OCI-LY7 (cell line): ENCODE measurements at regions not wholly inside any gene's neighbourhood (a gene's known extent, or its start where the extent isn't known, plus 50 kb on each side); places are given as distances from the start of the nearest gene placed in this dataset.

Experiments used
- BruUV-seq: library from RNA; stranded (reverse); fragments of 400-500 nt; replicated peaks from 2 replicates; lab custom pipeline; 2021; lab: Mats Ljungman, UMichigan
- CTCF ChIA-PET: fragments of 300-600 bp; sonication (Branson Sonifier 250); formaldehyde crosslinking; loops from one replicate; lab custom pipeline; 2022; ENCODE audit warnings: antibody characterized with exemption; ENCODE audit not compliant: unreplicated experiment; lab: Charles Lee
- POLR2A ChIA-PET: fragments of 300-600 bp; sonication (Branson Sonifier 250); formaldehyde crosslinking; loops from one replicate; lab custom pipeline; 2022; ENCODE audit warnings: antibody characterized with exemption; lab: Charles Lee
- DNase-seq: peaks from one replicate; pipeline ENCODE4 v3.0.0-alpha.2; 2015; ENCODE audit warnings: low spot score
- H2AFZ ChIP-seq: fragments of 200-600 bp; sonication (generic), shearing (Covaris generic); 2 replicates; pipeline ENCODE4 v1.6.1; 2014; ENCODE audit warnings: mild to moderate bottlenecking, antibody characterized with exemption, low read length, moderate library complexity
- H3K27ac ChIP-seq: fragments of 200-600 bp; sonication (generic); 2 replicates; pipeline ENCODE4 v1.5.1; 2014; ENCODE audit warnings: mixed run types, low read depth, mild to moderate bottlenecking, moderate library complexity, low read length, inconsistent platforms; ENCODE audit not compliant: poor library complexity, severe bottlenecking
- H3K36me3 ChIP-seq: fragments of 200-600 bp; sonication (generic); 2 replicates; pipeline ENCODE4 v1.6.1; 2014; ENCODE audit warnings: mild to moderate bottlenecking, antibody characterized with exemption, low read length, moderate library complexity, mixed read lengths; ENCODE audit not compliant: insufficient read depth
- H3K4me1 ChIP-seq: fragments of 200-600 bp; sonication (generic); 2 replicates; pipeline ENCODE4 v1.5.1; 2014; ENCODE audit warnings: mild to moderate bottlenecking, low read length; ENCODE audit not compliant: insufficient read depth, poor library complexity, severe bottlenecking
- H3K4me2 ChIP-seq: fragments of 200-600 bp; sonication (generic); 2 replicates; pipeline ENCODE4 v1.6.1; 2014; ENCODE audit warnings: mild to moderate bottlenecking, low read length
- H3K4me3 ChIP-seq: fragments of 200-600 bp; sonication (generic); 2 replicates; pipeline ENCODE4 v1.5.1; 2014; ENCODE audit warnings: mild to moderate bottlenecking, low read depth, low read length; ENCODE audit not compliant: poor library complexity, severe bottlenecking
- H3K79me2 ChIP-seq: fragments of 200-600 bp; sonication (generic); 2 replicates; pipeline ENCODE4 v1.6.1; 2016; ENCODE audit warnings: low read depth, mild to moderate bottlenecking, low read length, moderate library complexity, mixed read lengths; ENCODE audit not compliant: insufficient read depth
- H3K9me2 ChIP-seq: fragments of 200-600 bp; sonication (generic); 2 replicates; pipeline ENCODE4 v1.6.1; 2016; ENCODE audit warnings: mild to moderate bottlenecking, low read length, mixed read lengths; ENCODE audit not compliant: insufficient read depth
- H3K9me3 ChIP-seq: fragments of 200-600 bp; sonication (generic); 2 replicates; pipeline ENCODE4 v1.6.1; 2014; ENCODE audit warnings: mild to moderate bottlenecking, mixed run types, low read length, mixed read lengths
- H4K20me1 ChIP-seq: fragments of 200-600 bp; sonication (generic); 2 replicates; pipeline ENCODE4 v1.6.1; 2014; ENCODE audit warnings: mild to moderate bottlenecking, antibody characterized with exemption, low read length, moderate library complexity, mixed read lengths; ENCODE audit not compliant: insufficient read depth
- CTCF ChIP-seq: fragments of 200-600 bp; sonication (generic); conservative IDR thresholded peaks from 2 replicates; pipeline ENCODE4 v1.5.1; 2014; ENCODE audit warnings: mild to moderate bottlenecking, antibody characterized with exemption, low read length, moderate library complexity, mixed read lengths
- EZH2phosphoT487 ChIP-seq: fragments of 200-600 bp; sonication (generic); IDR thresholded peaks from 2 replicates; pipeline ENCODE4 v1.6.1; 2018; ENCODE audit warnings: low read depth, borderline replicate concordance, mild to moderate bottlenecking, mixed run types, antibody characterized with exemption, low read length, moderate library complexity, mixed read lengths
- intact Hi-C: fragments of 100-400 bp; cut with micrococcal nuclease; formaldehyde crosslinking; loops from one replicate; pipeline ENCODE4 v1.10.0; 2022; ENCODE audit not compliant: unreplicated experiment

- Histone ChIP-seq H2AFZ (no peak overlapping the region), H3K79me2 (no peaks in the 10 kb centered on the region), H3K4me2 (no peak overlapping the region), H3K9me3 (no peaks in the 10 kb centered on the region), H3K4me3 (no peak overlapping the region), H3K9me2 (no peaks in the 10 kb centered on the region), H3K36me3 (no peaks in the 10 kb centered on the region), H3K4me1 (no peaks in the 10 kb centered on the region), H3K27ac (no peak overlapping the region), H4K20me1 (no peaks in the 10 kb centered on the region)
- no TSS peak for BruUV-seq
- intact Hi-C loops = no loop called here
- CTCF ChIA-PET = no interaction called here
- no peak for DNase-seq
- POLR2A ChIA-PET = no interaction called here
- TF ChIP-seq CTCF = no peak
Measured at GRCh38 chrX:36868592-36868991, 139.6 kb upstream of the FAM47C start.

- no peak for DNase-seq
- Histone ChIP-seq H3K79me2 (no peaks in the 10 kb centered on the region), H3K9me3 (no peaks in the 10 kb centered on the region), H4K20me1 (no peaks in the 10 kb centered on the region), H3K36me3 (no peaks in the 10 kb centered on the region), H3K4me2 (no peak overlapping the region), H3K4me1 (no peaks in the 10 kb centered on the region), H3K27ac (no peak overlapping the region), H2AFZ (no peak overlapping the region), H3K4me3 (no peak overlapping the region), H3K9me2 (no peaks in the 10 kb centered on the region)
- BruUV-seq = no TSS peak
- intact Hi-C loops = no loop called here
- ChIA-PET POLR2A (no interaction called here), CTCF (no interaction called here)
- no peak for TF ChIP-seq EZH2phosphoT487
Measured at GRCh38 chrX:36869457-36869856, 138.7 kb upstream of the FAM47C start.

DNA sequence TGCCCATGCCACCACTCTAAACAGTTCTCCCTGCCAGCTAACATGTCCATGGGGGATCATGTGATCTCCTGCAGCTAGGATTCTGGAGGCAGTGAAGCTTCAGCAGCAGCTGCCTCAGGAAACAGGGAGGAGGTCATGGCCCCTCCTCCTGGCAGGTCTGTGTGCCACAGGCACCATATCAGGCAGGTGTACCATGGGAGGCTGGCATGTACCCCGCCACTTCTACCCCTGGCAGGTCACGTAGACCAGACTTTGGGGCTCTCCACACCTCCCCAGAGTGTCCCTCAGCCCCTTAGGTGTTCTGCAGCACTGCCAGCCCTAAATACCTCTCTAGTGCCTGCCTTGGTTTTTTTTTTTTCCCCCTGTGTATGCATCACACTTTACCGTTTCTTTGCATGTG, 110.5 kb upstream of the FAM47C start:
- Histone ChIP-seq H3K27ac (no peak overlapping the region), H3K4me2 (no peak overlapping the region), H3K4me3 (no peak overlapping the region), H3K9me3 (no peaks in the 10 kb centered on the region), H3K79me2 (no peaks in the 10 kb centered on the region), H3K4me1 (no peaks in the 10 kb centered on the region), H2AFZ (no peak overlapping the region), H3K36me3 (no peaks in the 10 kb centered on the region), H4K20me1 (no peaks in the 10 kb centered on the region), H3K9me2 (no peaks in the 10 kb centered on the region)
- BruUV-seq = no TSS peak
- TF ChIP-seq EZH2phosphoT487 (no peak), CTCF (no peak)
- POLR2A ChIA-PET = no interaction called here
- no peak for DNase-seq
- intact Hi-C loops = no loop called here
- CTCF ChIA-PET = no interaction called here
